SK-N-SH treated with all-trans-retinoic acid at 6 μM for 48 hours (cell line): ENCODE measurements at regions not wholly inside any gene's neighbourhood (a gene's known extent, or its start where the extent isn't known, plus 50 kb on each side); places are given as distances from the start of the nearest gene placed in this dataset.
A peak's percentile ranks its signal among the peaks of the same experiment; 100 is the strongest.

Experiments used
- ATAC-seq: fragments of 200-7000 bp; cut with Tn5 transposase; 3 replicates; pipeline ENCODE4 v1.9.1; 2020; ENCODE audit warnings: mild to moderate bottlenecking, moderate library complexity
- ARNTL ChIP-seq: fragments of 450-650 bp; formaldehyde crosslinking; IDR thresholded peaks from 2 replicates; pipeline ENCODE4 v1.5.0; 2020; ENCODE audit warnings: low read depth, mild to moderate bottlenecking, moderate library complexity, borderline replicate concordance
- BACH2 ChIP-seq: fragments of 250-450 bp; sonication (Bioruptor Pico); IDR thresholded peaks from 2 replicates; pipeline ENCODE4 v1.9.0; 2021; ENCODE audit warnings: mild to moderate bottlenecking, borderline replicate concordance
- CSDC2 ChIP-seq: fragments of 250-450 bp; sonication (Bioruptor Pico); IDR thresholded peaks from 2 replicates; pipeline ENCODE4 v1.5.0; 2020; ENCODE audit warnings: mild to moderate bottlenecking, moderate library complexity
- ESRRG ChIP-seq: fragments of 250-450 bp; sonication (Bioruptor Pico); IDR thresholded peaks from 2 replicates; pipeline ENCODE4 v1.6.1; 2021; ENCODE audit warnings: mild to moderate bottlenecking
- ISL1 ChIP-seq: fragments of 250-450 bp; sonication (Bioruptor Pico); IDR thresholded peaks from 2 replicates; pipeline ENCODE4 v2.1.2; 2022; ENCODE audit warnings: mild to moderate bottlenecking, moderate library complexity
- OSR1 ChIP-seq: fragments of 250-450 bp; sonication (Bioruptor Pico); IDR thresholded peaks from 2 replicates; pipeline ENCODE4 v1.8.0; 2022; ENCODE audit warnings: moderate library complexity, mild to moderate bottlenecking, inconsistent platforms
- PPARA ChIP-seq: fragments of 250-450 bp; sonication (Bioruptor Pico); IDR thresholded peaks from 2 replicates; pipeline ENCODE4 v1.5.0; 2020; ENCODE audit warnings: mild to moderate bottlenecking, borderline replicate concordance
- SNAI2 ChIP-seq: fragments of 250-450 bp; sonication (Bioruptor Pico); IDR thresholded peaks from 2 replicates; pipeline ENCODE4 v1.5.0; 2020; ENCODE audit warnings: mild to moderate bottlenecking, moderate library complexity
- TCF4 ChIP-seq: fragments of 250-450 bp; sonication (Bioruptor Pico); IDR thresholded peaks from 2 replicates; pipeline ENCODE4 v1.8.0; 2021; ENCODE audit warnings: mild to moderate bottlenecking, moderate library complexity, borderline replicate concordance
- TOX ChIP-seq: fragments of 250-450 bp; sonication (Bioruptor Pico); IDR thresholded peaks from 2 replicates; pipeline ENCODE4 v1.8.0; 2021; ENCODE audit warnings: mild to moderate bottlenecking, moderate library complexity, borderline replicate concordance
- ZC3H10 ChIP-seq: fragments of 250-450 bp; sonication (Bioruptor Pico); IDR thresholded peaks from 2 replicates; pipeline ENCODE4 v1.5.1; 2021; ENCODE audit warnings: mild to moderate bottlenecking, moderate library complexity
- ZFP3 ChIP-seq: fragments of 250-450 bp; sonication (Bioruptor Pico); IDR thresholded peaks from 2 replicates; pipeline ENCODE4 v1.5.0; 2020; ENCODE audit warnings: mild to moderate bottlenecking, moderate library complexity
- ZFP30 ChIP-seq: fragments of 450-650 bp; formaldehyde crosslinking; IDR thresholded peaks from 2 replicates; pipeline ENCODE4 v1.5.0; 2022; ENCODE audit warnings: mild to moderate bottlenecking, moderate library complexity
- ZNF70 ChIP-seq: fragments of 450-650 bp; formaldehyde crosslinking; IDR thresholded peaks from 2 replicates; pipeline ENCODE4 v1.5.0; 2020; ENCODE audit warnings: mild to moderate bottlenecking, moderate library complexity
- TF ChIP-seq, protein P1 (sequence below): fragments of 250-450 bp; sonication (Bioruptor Pico); IDR thresholded peaks from 2 replicates; pipeline ENCODE4 v1.5.1; 2021; ENCODE audit warnings: mild to moderate bottlenecking, moderate library complexity
- TF ChIP-seq, protein P2 (sequence below): fragments of 250-450 bp; sonication (Bioruptor Pico); IDR thresholded peaks from 2 replicates; pipeline ENCODE4 v1.5.1; 2020; ENCODE audit warnings: low read depth, mild to moderate bottlenecking, moderate library complexity
- TF ChIP-seq, protein P3 (sequence below): fragments of 250-450 bp; sonication (Bioruptor Pico); IDR thresholded peaks from 2 replicates; pipeline ENCODE4 v1.5.0; 2020; ENCODE audit warnings: mild to moderate bottlenecking, moderate library complexity
- TF ChIP-seq, protein P4 (sequence below): fragments of 250-450 bp; sonication (Bioruptor Pico); IDR thresholded peaks from 2 replicates; pipeline ENCODE4 v1.8.0; 2020; ENCODE audit warnings: mild to moderate bottlenecking, moderate library complexity, borderline replicate concordance

DNA sequence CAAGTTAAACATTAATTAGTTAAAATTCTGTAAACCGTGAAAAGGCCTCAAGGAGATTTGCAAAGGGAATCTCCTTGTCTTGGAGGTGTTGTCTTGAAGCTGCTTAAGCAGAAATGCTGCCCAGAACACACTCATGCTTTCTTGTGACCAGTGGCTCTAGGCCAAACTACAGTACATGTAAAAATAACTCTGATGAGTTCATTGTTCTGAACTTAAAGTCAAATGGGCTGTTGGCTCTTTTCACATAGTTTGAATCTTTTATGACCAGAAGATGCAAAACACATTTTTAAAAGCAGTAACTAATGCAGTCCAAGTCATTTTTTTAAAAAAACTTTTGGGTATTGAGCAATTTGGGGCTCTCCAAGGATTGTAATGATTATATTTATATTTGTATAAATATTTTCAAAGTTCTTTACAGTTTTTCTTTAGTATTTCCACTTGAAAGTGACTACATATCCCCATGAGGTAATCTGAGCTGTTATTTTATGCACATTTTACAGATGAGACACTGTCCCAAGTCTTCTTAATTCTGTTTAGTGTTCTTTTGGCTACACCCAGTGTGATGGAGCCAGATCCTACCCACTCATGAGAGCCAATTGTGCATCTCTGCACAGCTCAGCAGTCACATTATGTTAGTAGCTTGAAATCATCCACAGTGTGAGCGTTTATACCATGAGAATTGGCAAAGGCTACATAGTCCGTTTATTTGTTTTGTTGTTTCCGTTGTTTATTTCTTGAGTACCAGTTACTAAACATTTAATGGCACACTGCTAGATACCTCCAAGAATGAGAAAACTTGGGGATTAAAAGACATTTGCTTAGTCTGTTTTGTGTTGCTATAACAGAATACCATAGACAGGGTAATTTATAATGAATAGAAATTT is 112.8 kb upstream of the ATXN3L start:
- peak; percentile 85 for ATAC-seq
- TF ChIP-seq, protein P1, sequence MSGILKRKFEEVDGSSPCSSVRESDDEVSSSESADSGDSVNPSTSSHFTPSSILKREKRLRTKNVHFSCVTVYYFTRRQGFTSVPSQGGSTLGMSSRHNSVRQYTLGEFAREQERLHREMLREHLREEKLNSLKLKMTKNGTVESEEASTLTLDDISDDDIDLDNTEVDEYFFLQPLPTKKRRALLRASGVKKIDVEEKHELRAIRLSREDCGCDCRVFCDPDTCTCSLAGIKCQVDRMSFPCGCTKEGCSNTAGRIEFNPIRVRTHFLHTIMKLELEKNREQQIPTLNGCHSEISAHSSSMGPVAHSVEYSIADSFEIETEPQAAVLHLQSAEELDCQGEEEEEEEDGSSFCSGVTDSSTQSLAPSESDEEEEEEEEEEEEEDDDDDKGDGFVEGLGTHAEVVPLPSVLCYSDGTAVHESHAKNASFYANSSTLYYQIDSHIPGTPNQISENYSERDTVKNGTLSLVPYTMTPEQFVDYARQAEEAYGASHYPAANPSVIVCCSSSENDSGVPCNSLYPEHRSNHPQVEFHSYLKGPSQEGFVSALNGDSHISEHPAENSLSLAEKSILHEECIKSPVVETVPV: no peak
- peak; percentile 15; the same call in 1 of the 2 replicates for TF ChIP-seq ISL1
- TF ChIP-seq, all 23 proteins: peak for 1

DNA sequence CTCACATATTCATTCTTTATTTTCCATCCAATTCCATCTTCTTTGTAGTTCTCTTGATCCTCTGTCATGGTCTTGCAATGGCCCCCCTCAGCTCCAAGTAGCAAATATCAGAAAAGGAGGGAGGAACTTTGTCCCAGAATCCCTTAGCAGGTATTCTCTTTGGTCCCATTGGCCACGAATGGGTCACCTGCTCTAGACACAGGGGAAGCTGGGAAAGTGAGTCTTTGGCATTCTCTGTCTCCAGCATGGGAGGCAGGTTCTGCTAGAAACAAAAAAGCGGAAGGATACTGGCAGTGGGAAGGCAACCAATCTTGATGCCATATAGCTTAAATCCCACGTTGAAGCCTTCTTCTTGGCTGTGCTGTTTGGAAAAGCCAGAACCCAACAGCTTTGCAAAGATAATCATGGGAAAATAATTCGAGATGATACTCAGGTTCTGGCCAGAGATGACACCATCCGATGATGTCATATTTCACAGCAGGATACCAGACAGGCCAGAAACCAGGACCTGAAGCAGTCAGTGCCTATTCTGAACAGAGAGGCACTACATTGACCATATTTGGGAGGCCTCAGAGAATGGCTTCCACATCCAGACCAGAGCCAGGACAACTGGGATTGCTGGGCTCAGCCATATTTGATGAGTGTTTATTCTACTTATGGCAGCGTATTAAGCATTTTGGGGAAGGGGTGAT is 110.4 kb upstream of the ATXN3L start:
- no peak for TF ChIP-seq PPARA (CRISPR knock-in tag)
- no peak for ATAC-seq

DNA sequence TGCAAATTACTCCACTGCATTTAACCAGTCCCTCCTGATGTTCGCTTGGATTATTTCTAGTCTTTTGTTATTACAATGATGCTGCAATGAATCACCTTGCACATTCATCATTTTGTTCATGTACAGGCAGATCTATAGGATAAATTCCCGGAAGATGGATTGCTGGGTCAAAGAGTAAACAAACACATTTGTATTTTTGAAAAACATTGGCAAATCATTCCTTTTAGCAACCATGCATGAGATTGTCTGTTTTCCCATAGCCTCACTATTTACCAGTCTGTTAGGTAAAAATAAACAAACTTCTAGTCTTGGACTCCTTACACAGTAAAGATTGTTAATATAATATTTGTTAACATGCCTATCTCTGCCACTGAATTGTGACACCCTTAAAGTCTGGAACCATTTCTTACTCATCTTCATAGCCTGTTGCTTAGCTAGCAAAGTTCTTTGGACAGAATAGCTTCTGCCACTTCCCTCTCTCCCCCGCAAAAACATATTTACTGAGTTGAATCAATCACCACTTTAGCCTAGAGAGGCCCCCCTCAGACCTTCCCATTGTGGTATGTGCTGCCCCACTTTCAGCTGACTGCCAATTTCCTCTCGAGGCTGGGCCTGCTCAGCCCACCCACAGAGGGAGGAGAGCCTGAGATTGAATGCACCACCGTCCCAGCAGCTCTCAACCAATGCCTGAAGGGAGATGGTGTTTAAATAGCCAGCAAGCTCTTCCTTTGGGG is 108.4 kb upstream of the ATXN3L start:
- TF ChIP-seq ISL1 (no peak), TCF4 (CRISPR knock-in tag) (no peak), ARNTL (CRISPR knock-in tag) (no peak), ZC3H10 (CRISPR knock-in tag) (no peak), SNAI2 (CRISPR knock-in tag) (no peak), ESRRG (CRISPR knock-in tag) (no peak), OSR1 (CRISPR knock-in tag) (no peak)
- TF ChIP-seq, protein P2, sequence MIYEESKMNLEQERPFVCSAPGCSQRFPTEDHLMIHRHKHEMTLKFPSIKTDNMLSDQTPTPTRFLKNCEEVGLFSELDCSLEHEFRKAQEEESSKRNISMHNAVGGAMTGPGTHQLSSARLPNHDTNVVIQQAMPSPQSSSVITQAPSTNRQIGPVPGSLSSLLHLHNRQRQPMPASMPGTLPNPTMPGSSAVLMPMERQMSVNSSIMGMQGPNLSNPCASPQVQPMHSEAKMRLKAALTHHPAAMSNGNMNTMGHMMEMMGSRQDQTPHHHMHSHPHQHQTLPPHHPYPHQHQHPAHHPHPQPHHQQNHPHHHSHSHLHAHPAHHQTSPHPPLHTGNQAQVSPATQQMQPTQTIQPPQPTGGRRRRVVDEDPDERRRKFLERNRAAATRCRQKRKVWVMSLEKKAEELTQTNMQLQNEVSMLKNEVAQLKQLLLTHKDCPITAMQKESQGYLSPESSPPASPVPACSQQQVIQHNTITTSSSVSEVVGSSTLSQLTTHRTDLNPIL (CRISPR knock-in tag): no peak
- TF ChIP-seq, protein P3, sequence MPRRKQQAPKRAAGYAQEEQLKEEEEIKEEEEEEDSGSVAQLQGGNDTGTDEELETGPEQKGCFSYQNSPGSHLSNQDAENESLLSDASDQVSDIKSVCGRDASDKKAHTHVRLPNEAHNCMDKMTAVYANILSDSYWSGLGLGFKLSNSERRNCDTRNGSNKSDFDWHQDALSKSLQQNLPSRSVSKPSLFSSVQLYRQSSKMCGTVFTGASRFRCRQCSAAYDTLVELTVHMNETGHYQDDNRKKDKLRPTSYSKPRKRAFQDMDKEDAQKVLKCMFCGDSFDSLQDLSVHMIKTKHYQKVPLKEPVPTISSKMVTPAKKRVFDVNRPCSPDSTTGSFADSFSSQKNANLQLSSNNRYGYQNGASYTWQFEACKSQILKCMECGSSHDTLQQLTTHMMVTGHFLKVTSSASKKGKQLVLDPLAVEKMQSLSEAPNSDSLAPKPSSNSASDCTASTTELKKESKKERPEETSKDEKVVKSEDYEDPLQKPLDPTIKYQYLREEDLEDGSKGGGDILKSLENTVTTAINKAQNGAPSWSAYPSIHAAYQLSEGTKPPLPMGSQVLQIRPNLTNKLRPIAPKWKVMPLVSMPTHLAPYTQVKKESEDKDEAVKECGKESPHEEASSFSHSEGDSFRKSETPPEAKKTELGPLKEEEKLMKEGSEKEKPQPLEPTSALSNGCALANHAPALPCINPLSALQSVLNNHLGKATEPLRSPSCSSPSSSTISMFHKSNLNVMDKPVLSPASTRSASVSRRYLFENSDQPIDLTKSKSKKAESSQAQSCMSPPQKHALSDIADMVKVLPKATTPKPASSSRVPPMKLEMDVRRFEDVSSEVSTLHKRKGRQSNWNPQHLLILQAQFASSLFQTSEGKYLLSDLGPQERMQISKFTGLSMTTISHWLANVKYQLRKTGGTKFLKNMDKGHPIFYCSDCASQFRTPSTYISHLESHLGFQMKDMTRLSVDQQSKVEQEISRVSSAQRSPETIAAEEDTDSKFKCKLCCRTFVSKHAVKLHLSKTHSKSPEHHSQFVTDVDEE (CRISPR knock-in tag): no peak
- ATAC-seq: peak; percentile 58

DNA sequence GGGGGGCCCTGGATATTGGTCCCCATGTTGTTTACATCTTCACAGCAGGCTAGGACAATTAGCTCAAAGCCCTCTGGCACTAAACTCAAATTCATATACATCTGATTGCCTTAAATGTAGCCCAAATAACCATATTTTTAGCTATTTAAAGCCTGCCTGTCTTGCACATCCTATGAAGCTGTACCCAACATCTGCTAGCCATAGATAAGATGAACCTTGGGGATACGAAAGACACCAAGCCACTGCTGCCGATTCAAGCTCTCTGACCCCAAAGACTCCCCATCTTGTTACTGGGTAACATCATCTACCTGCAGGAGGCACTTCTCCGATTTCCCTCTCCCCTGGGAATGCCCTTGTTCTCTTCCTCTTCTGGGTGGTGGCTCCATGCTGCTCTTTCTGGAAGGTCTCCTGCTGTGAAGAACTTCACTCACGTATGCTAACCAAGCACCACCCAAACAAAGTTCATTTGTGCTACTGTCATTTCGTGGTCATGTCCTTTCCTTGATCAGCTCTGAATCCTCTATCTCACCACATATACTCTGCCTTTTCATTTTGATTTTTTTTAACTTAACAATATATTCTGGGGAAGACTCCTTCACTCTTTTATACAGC is 107.7 kb upstream of the ATXN3L start:
- TF ChIP-seq ARNTL (CRISPR knock-in tag): no peak
- TF ChIP-seq, protein P2 (CRISPR knock-in tag): no peak
- TF ChIP-seq ZFP3 (CRISPR knock-in tag): no peak
- no peak for TF ChIP-seq ZNF70 (CRISPR knock-in tag)
- TF ChIP-seq OSR1 (CRISPR knock-in tag): no peak
- TF ChIP-seq, protein P4, sequence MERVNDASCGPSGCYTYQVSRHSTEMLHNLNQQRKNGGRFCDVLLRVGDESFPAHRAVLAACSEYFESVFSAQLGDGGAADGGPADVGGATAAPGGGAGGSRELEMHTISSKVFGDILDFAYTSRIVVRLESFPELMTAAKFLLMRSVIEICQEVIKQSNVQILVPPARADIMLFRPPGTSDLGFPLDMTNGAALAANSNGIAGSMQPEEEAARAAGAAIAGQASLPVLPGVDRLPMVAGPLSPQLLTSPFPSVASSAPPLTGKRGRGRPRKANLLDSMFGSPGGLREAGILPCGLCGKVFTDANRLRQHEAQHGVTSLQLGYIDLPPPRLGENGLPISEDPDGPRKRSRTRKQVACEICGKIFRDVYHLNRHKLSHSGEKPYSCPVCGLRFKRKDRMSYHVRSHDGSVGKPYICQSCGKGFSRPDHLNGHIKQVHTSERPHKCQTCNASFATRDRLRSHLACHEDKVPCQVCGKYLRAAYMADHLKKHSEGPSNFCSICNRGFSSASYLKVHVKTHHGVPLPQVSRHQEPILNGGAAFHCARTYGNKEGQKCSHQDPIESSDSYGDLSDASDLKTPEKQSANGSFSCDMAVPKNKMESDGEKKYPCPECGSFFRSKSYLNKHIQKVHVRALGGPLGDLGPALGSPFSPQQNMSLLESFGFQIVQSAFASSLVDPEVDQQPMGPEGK (CRISPR knock-in tag): no peak
- no peak for TF ChIP-seq BACH2
- TF ChIP-seq PPARA (CRISPR knock-in tag): no peak
- no peak for TF ChIP-seq TOX (CRISPR knock-in tag)
- TF ChIP-seq, protein P3 (CRISPR knock-in tag): no peak
- TF ChIP-seq CSDC2: no peak
- TF ChIP-seq ZFP30 (CRISPR knock-in tag): no peak
- ATAC-seq: no peak
